Activated CD8-positive, alpha-beta memory T cell treated with anti-CD3 and anti-CD28 coated beads, Interleukin-2, amount 50 U/mL, for 24 hours (primary cell): ENCODE measurements at regions not wholly inside any gene's neighbourhood (a gene's known extent, or its start where the extent isn't known, plus 50 kb on each side); places are given as distances from the start of the nearest gene placed in this dataset.
"Not testable (repeated sequence)": the region's sequence is repeated elsewhere in the genome, so short reads cannot be mapped to it uniquely, and the experiment has no call there.

ENCODE experiments used
- DNase-seq: peaks from one replicate; pipeline ENCODE4 v3.0.0-alpha.2; 2020; ENCODE audit errors: extremely low read depth

DNA sequence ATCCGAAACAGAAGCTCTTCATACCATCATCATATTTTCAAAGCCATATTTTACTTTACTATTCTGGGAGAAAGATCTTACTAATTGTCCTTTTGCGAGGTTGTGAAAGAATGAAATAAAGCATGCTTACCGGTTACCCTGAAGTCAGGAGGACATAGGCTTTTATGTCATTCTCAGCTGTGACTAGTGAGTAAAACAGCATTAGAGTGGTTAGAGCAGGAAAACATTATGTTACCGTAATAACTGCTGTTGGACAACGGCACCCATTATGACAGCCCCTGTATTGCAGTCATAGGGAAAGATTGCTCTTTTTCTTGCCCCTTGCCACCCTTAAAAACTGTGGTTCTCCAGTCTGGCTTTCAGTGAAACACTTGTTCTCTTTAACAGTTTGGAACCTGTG is 1035.7 kb downstream of the ZPLD1 start:
- no peak for DNase-seq

DNA sequence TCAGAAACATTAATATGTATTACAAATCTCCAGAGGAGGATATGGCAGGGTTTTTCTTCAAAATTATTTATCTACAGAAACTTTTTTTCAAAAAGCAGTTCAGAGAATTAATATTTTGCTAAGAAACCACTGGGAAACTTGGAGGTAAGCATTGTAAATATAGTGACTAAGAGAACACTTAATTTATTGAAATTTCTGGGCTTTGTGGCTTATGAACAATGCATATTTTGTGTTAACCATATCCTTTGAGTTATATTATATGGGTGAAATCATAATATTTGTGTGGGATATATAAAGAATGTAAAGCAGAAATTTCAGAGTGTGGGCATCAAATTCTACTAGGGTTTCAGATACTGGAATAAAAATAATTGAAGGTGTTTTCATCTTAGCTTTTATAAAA is 1059.2 kb downstream of the ZPLD1 start:
- DNase-seq: no peak

DNA sequence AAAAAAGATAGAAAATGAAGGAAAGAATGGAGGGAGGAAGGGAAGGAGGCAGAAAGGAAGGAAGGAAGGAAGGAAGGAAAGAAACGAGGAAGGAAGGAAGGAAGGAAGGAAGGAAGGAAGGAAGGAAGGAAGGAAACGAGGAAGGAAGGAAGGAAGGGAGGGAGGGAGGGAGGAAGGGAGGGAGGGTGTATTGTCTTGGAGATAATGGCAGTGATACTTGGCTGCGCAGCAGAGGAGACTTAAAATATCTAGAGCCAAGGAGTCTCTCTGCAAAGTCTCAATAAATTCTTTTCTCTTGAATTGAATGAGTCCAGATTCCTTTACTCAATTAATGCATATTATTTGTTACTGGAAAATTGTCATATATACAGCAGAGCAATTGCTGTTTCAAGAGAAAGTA is 1059.7 kb downstream of the ZPLD1 start:
- DNase-seq: no peak

DNA sequence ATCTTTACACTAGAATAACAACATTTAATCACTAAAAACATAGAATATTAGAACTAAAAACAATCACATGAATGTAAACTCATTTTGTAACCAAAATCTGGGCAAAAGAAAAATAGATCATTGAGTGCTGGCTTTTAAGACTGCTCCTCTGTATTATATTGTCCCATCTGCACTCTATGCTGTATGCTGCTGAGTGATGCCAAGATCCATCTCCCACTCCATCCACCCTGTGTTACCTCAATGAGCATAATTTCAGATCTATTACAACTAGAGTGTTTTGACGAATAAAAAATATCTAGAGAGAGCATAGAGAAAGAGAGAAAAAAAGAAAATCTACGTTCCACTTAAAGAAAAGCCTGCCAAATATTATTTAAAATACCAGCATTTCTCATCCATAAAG is 1060.4 kb downstream of the ZPLD1 start:
- no peak for DNase-seq

DNA sequence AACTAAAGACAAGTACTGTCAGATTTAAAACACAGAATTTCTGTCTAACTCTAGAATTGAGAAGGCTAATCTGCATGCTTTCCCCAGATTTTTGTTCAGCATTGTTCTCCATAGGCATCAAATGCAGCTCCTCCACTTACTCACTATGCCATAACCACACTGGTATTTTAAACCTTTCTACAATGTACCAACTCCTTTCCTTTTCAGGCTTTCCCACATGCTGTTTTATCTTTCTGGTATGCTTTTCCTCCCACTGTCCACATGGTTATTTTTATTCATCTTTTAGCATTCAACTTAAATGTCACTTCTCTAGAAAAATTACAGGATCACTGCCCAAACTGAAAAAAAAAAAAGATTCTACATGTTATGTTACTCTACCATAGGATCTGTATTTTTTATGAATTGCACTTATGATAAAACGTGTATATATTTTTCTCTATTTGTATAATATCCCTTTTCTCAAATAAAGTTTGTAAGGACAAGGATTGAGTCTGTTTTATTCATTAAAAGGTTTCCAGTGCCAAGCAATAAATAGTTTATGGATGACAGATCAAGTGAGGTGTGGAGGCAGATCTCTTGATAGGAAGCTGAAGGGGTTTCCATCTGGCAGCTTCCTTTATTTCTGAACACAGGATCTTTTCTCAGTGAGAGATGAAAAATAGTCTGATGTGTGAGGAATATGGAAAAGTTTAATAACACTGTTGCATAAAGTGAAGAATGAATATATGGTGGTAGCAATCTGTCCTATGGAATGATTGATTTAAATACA is 1064.5 kb downstream of the ZPLD1 start:
- DNase-seq: no peak

DNA sequence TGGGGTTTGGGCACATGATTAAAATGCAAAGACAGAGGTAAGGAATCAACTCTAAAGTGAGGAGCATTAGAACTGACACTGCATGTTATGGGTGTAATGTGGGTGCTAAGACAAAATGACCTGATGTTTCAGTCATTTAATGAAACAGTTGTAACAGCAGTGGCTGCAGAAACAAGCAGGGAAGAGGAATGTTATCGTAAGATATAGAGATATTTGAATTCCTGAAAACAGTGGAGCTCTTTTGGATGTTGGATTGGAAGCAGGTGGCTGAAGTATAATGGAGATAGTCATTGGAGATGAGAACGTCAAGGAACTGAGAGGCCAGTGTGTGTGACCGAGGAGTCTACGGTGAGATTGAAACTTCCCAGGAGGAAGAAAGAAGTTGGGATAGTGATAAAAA is 1065.2 kb downstream of the ZPLD1 start:
- no peak for DNase-seq

DNA sequence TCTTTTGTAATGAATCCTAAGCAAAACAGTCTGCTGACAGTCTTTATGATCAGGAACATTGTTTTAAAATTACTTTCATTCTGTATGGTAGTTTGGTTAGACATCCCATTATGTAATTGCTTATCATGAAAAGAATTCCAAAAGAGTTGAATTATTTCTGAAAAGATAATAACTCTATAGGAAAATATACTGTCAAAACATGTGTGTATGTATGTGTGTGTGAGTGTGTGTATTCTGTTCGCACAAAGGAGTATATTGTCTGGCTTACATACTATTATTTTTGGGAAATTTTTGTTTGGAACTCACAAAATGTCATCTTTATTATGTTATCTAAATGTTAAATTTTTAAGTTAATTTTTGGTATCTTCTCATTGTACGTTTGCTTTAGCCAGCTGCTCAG is 1075.9 kb downstream of the ZPLD1 start:
- DNase-seq: no peak

DNA sequence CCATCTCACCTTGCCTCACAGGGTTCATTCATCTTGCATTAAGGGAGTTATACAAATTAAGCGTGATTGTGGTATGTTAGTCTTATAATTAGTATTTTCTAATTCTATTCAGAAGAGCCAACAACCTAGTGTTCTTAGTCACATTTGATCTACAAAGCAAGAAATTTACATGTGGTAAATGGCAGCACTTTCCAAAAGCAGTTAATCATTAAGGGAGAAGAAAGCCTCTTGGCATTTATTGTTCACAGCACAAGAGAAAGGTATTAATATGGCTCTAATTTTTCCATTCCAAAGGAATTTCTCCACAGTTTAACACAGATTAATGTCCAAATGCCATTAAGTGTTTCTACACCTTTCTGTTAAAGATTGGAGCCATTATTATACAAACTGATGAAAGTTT is 1077.1 kb downstream of the ZPLD1 start:
- no peak for DNase-seq

DNA sequence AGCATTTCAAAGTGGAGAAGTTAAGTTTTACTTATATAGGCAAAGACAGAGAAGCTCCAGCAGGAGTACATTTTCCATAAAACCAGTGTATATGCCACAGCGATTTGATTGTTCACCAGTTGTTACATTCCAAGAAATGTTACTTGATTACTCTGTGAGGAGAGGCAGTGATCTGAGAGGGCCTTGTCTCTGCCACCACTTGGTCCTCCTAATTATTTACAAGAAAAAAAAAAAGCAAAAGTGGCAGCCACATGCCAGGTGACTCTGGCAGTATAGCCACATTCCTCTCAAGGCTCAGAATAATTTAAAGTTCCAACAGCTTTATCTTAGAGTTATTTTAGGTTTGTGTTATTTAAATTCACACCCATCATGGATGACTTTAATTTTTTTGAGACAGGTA is 1077.8 kb downstream of the ZPLD1 start:
- no peak for DNase-seq

DNA sequence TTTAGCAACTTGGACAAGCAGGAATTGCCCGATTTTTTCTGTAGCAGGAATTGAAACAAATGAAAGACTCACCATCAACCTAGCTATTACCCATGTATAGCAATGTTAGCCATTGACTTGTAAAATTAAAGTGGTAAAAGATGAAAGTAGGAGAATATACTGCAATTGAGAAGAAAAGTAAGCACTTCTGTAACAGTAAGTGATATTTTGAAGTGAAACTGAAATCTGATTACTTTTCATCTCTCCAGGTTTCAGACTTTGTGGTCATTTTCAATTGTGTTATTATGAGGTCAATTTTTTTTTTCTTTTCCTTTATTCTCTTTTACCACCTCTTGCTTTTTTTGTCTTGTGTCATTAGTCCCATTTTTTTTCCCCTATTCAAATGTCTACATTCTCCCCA is 1078.2 kb downstream of the ZPLD1 start:
- DNase-seq: no peak

DNA sequence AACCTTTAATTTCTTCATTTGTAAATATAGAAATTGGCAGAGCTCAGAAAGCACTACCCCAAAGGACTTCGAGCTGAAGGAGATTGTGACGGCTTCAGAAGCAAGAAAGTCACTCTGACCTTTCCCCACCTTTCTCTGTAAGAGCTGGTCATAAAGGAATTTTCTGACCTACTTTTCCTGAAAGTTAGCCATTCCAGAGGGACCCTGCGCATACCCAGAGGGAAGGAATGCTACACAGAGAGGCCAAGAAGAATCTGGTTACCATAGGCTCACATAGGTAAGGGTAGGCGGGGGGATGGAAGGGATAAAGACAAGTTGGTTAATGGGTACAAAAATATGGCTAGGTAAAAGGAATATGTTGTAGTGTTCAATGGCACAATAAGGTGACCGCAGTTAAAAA is 1080.3 kb downstream of the ZPLD1 start:
- DNase-seq: no peak

DNA sequence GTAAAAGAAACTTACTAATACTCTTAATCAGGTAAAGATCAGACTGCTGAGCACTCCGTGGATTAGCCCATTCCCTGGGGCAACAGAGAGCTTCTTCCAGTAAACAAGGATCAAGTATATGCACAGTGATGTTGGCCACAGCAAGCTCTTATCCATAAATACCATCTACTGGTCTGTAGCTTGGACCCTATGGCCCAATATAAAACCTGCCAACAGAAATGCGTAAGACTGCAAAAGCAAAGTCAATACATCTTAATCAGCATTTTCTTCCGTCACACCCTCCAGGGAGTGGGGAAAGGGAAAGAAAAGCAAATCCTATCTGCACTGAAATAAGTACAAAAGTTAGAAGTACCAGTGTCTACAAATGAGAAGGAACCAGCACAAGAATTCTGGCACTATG is 1082.1 kb downstream of the ZPLD1 start:
- DNase-seq: no peak

DNA sequence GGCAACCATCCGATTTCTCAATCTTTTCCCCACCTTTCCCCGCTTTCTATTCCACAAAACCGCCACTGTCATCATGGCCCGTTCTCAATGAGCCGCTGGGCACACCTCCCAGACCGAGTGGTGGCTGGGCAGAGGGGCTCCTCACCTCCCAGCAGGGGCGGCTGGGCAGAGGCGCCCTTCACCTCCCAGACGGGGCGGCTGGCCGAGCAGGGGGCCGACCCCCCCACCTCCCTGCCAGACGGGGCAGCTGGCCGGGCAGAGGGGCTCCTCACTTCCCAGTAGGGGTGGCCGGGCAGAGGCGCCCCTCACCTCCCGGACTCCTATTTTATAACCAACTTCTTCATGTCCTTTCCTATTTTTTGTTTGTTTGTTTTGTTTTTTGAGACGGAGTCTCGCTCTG is 1096.5 kb downstream of the ZPLD1 start:
- DNase-seq: not testable (repeated sequence)

DNA sequence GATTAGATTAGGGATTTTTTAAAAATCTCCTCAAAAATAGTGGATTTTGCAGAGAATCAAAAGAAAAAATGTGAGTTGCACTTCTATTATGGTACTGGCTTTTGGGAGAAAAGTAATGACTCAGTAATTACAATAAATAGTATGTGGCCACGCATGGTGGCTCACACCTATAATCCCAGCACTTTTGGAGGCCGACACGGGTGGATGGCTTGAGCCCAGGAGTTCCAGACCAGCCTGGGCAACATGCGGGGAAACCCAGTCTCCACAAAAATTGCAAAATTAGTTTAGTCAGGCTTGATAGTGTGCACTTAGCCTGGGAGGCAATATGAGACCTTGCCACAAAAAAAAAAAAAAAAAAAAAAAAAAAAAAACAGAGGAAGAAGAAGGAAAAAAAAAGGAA is 1098.2 kb downstream of the ZPLD1 start:
- no peak for DNase-seq

DNA sequence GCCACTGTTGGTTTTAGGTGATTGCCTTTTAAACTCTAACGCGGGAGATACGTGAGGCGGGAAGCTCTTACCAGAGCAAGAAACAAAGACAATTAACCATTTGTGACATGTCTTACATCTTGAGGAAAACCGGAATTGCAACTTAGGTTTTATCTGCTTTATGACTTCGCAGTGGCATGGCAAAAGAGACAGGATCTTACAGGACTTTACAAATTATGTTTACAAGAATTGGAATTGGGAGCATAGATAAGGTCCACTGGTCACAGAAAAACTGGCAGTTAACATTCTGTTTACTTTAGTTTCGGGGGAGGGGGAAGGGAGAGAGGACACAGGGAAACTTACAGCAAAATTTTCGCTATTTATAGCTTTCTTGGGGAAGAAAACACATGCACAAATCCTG is 1119.6 kb downstream of the ZPLD1 start:
- no peak for DNase-seq

DNA sequence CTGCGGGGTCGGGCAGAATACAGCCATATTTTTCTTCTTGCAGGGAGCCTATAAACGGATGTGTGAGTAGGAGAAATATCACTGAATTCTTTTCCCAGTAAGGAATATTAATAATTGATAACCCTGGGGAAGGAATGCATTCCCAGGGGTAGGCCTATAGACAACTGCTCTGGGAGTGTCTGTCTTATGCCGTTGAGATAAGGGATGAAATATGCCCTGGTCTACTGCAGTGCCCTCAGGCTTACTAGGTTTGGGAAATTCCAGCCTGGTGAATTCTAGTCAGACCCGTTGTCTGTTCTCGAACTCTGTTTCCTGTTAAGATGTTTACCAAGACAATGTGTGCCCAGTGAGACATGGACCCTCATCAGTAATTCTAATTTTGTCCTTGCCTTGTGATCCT is 1129.3 kb downstream of the ZPLD1 start:
- not testable (repeated sequence) for DNase-seq

DNA sequence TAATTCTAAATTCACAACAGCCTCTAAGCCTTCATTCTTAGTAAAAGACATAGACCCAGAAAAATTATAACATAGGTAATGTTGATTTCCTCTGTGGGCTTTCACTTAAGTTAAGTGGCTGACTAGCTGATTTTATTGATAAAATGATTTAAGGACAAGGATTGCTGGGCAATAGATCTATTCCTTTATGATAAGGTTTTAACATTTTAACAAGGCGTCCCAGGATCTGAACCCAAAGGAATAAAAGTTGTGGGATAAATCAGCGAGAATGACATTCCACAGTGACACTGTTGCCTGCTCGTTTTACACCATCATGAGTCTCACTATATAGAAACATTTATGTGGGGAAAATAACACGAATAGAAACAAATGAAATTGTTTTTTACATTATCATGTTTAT is 1151.0 kb downstream of the ZPLD1 start:
- no peak for DNase-seq

DNA sequence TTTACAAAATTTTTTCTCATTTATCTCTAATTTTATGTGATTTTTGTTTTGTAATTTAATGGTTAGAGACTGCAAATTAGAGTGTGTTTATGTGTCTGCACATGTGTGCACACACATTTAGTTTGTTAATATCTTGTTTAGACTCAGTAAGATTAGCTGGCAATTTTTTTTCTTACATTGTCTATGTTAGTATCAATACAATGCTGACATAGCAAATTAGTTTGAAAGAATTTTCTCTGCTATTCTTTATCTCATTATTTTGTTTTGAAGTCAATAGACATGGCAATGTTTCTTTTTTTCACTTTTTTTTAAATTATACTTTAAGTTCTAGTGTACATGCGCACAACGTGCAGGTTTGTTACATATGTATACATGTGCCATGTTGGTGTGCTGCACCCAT is 1155.0 kb downstream of the ZPLD1 start:
- DNase-seq: no peak

DNA sequence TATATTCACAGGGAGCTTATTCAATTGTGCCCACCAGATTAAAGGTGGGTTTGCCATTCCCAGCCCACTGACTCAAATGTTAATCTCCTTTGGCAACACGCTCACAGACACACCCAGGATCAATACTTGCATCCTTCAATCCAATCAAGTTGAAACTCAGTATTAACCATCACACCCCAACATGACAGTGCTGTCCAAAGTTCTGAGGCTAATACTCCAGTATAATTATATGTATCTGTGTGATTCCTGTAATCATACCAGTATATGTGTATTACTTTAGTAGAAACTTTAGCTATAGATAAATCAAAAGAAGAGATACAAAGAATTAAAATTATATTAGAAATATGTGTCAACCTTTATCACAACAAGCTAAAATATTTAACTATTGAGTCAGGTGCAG is 1166.0 kb downstream of the ZPLD1 start:
- DNase-seq: no peak

DNA sequence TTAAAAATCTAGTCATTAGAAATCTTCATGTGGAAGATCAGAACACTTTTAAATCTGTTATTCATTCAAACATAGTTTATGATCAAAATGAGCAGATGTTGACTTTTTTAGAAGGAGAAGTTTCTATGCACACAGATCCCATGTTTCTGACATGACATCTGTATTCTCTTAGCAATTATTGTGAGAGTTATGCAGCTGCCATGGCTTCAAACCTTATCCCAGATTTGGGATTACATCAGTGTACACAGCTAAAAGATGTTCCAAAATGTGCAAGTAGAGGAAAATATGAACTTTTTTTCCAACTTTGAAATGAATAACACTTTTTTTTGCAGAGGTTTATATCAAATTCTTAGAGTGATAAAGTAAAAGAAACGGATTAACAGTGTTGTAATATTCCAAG is 1166.9 kb downstream of the ZPLD1 start:
- DNase-seq: no peak

DNA sequence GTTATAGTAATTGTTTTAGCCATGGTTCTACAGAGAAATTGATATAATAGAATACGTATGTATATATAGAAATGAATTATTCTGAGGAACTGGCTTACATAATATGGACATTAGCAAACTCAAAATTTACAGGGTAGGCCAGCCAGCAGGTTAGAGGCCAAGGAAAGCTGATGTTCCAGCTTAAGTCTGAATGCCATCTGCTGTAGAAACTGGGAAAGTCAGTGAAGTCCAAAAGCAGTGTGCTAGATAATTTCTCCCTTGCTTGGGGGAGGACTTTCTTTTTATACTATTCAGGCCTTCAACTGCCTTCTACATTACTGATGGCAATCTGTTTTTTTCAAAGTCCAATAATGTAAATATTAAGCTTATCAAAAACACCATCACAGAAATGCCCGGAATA is 1174.7 kb downstream of the ZPLD1 start:
- no peak for DNase-seq

DNA sequence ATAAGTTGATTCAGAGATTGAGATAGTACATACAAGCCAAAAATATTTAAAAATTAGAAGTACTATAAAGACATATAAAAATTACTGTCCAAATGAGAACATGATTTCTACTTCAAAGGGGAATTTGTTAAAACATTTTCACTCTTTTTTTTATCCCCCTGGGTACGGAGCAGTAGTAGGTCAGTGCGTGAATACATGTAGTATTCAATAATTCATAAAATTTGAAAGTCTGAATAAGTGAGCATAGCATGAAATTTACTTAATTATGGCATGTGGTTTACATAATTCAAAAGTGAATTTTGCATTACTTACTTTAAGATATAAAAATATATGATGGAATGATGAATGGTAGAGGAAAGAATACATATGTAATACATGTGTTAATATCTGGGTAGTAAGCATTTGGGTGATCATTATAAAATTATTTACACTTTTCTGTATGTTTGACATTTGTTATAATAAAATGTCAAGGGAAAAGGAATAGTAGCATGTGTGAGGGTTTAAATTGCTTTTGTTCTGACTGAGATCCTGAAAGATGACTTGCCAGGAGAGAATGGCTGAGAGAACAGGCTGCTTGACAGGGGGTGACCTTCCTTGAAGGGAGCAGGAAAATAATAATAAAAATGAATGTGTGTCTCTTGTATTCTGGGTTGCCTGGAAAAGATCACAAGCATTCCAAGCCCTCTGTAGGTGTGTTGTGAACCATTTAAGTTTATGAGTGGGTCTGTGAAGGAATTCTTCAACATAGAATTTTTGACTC is 1178.8 kb downstream of the ZPLD1 start:
- DNase-seq: no peak

DNA sequence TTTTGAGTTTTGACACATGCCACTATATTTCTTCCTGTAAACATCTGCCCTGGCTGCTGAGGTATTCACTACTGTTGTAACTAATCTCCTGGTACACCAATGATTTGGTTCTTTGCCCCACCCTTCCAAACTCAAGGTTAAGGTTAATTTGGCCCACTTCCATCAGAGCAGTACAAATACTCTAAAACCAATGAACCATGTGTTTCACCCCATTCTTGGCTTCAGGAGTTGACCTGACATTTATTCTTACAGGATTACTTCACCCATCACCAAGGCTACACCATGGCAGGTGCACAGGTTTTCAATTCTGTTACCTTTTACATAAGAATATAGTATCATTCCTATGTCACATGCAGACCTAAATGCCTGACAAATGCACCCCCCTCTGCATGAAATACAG is 1179.9 kb downstream of the ZPLD1 start:
- DNase-seq: no peak

DNA sequence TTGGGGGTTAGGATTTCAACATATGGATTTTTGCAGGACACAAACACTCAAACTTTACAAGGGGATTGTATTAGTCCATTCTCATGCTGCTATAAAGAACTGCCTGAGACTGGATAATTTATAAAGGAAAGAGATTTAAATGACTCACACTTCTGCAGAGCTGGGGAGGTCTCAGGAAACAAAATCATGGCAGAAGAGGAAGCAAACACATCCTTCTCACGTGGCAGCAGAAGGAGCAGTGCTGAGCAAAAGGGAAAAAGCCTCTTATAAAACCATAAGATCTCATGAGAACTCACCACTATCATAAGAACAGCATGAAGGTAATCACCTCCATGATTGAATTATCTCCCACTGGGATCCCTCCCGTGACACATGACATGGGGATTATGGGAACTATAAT is 1183.1 kb downstream of the ZPLD1 start:
- DNase-seq: no peak
